HFFc6 (cell line): ENCODE measurements at regions not wholly inside any gene's neighbourhood (a gene's known extent, or its start where the extent isn't known, plus 50 kb on each side); places are given as distances from the start of the nearest gene placed in this dataset.

Experiments used
- DNase-seq: peaks from one replicate; pipeline ENCODE4 v3.0.0-alpha.2; 2018
- H3K27ac Mint-ChIP-seq: 2 replicates; pipeline ENCODE4 v1.8.0; 2020; ENCODE audit warnings: mild to moderate bottlenecking, mixed read lengths
- H3K27me3 Mint-ChIP-seq: 2 replicates; pipeline ENCODE4 v1.8.0; 2021; ENCODE audit warnings: mild to moderate bottlenecking, moderate library complexity, mixed read lengths; ENCODE audit not compliant: insufficient read depth
- H3K36me3 Mint-ChIP-seq: 2 replicates; pipeline ENCODE4 v1.8.0; 2021; ENCODE audit warnings: low read depth, mixed read lengths
- H3K4me1 Mint-ChIP-seq: 2 replicates; pipeline ENCODE4 v1.8.0; 2020; ENCODE audit warnings: low read depth, mixed read lengths
- H3K4me3 Mint-ChIP-seq: 2 replicates; pipeline ENCODE4 v1.8.0; 2020; ENCODE audit warnings: mild to moderate bottlenecking, moderate library complexity, mixed read lengths
- H3K9me3 Mint-ChIP-seq: 2 replicates; pipeline ENCODE4 v1.8.0; 2020; ENCODE audit warnings: mild to moderate bottlenecking, mixed read lengths
- CTCF ChIP-seq: fragments of 200-600 bp; sonication (generic); IDR thresholded peaks from 2 replicates; pipeline ENCODE4 v1.5.0; 2021; ENCODE audit warnings: antibody characterized with exemption, mild to moderate bottlenecking

GRCh38 chr16:74192281-74192797 lies 104.3 kb upstream of the PSMD7 start:
- Mint-ChIP-seq H3K27ac (no peak overlapping the region), H3K27me3 (no peaks in the 10 kb centered on the region), H3K36me3 (no peaks in the 10 kb centered on the region; the same call in 1 of the 2 replicates), H3K4me3 (no peak overlapping the region), H3K9me3 (peaks cover 24% of the 10 kb centered on the region), H3K4me1 (no peaks in the 10 kb centered on the region)
- no peak for TF ChIP-seq CTCF
- DNase-seq = no peak

DNA sequence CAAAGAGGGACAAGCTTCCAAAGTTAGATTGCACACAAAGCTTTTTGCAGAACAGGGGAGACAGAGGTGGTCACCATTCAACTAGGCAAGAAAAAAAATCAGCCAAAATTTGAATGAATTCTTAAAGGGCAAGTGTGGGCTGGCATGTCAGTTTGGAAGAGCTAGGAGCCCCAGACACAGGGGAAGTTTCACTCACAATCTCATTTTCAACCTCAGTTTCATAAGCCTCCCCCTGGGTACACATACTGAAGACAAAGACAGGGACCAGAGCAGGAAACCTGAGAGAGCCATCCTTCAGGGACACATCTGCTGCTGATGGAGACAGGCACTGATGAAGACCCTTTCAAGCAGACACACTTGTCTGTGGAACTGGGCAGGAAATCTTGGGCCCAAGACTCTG lies 106.3 kb upstream of the PSMD7 start:
- no peak for TF ChIP-seq CTCF
- Mint-ChIP-seq H3K27me3 (no peaks in the 10 kb centered on the region), H3K4me1 (no peaks in the 10 kb centered on the region), H3K9me3 (peaks cover 11% of the 10 kb centered on the region), H3K27ac (no peak overlapping the region), H3K4me3 (no peak overlapping the region), H3K36me3 (no peaks in the 10 kb centered on the region)
- DNase-seq = no peak

DNA sequence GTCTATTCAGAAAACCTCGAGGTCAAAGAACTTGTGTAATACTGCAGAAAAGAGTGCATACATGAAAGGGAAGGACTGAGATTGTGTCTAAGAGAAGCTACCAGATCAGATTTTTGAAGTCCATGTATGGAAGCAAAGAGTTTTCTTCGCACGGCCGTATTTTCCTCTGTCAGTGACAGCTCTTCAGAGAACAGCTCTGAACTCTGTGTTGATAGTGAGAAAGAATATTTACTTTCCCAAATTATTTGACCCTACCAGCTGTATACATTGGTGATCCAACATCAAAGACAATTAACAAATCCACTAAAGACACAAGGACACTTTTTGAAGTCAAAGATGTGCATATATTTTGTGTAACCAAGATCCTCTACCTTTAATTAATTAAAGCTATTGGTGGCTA lies 107.8 kb upstream of the PSMD7 start:
- TF ChIP-seq CTCF = no peak
- no peak for DNase-seq
- Mint-ChIP-seq H3K36me3 (no peaks in the 10 kb centered on the region), H3K4me1 (no peaks in the 10 kb centered on the region), H3K27ac (no peak overlapping the region), H3K9me3 (peaks cover 11% of the 10 kb centered on the region), H3K27me3 (no peaks in the 10 kb centered on the region), H3K4me3 (no peak overlapping the region)

DNA sequence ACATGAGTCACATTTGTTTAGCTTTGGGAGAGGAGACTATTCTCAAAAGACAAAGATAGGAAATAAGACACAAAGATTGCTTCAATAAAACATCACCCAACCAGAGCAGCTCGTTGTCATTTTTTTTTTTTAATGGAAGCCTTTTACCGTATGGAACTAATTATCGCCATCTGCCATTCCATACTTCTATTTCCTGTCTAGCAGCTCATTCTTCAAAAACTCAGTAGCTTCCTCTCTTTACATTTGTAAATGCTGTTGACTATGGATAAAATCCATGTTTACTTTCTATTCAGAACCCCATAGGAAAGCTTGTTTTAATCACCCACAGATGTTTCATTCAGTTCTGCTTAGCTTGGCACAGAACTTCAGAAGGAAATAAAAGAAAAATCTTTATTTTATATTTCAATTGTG lies 110.0 kb upstream of the PSMD7 start:
- no peak for TF ChIP-seq CTCF
- Mint-ChIP-seq H3K4me3 (no peak overlapping the region), H3K36me3 (no peaks in the 10 kb centered on the region), H3K27me3 (no peaks in the 10 kb centered on the region), H3K4me1 (no peaks in the 10 kb centered on the region), H3K9me3 (peaks cover 15% of the 10 kb centered on the region), H3K27ac (no peak overlapping the region)
- DNase-seq = no peak

GRCh38 chr16:74184839-74185238 lies 111.8 kb upstream of the PSMD7 start:
- H3K27ac Mint-ChIP-seq = no peak overlapping the region

More at GRCh38 chr16:74184839-74185238, 111.8 kb upstream of the PSMD7 start:
- no peak for DNase-seq
- TF ChIP-seq CTCF = no peak
- Mint-ChIP-seq H3K4me3 (no peak overlapping the region), H3K4me1 (no peaks in the 10 kb centered on the region), H3K27me3 (no peaks in the 10 kb centered on the region), H3K36me3 (no peaks in the 10 kb centered on the region), H3K9me3 (peaks cover 7% of the 10 kb centered on the region)
